ENCODE measurements at regions not wholly inside any gene's neighbourhood (a gene's known extent, or its start where the extent isn't known, plus 50 kb on each side); places are given as distances from the start of the nearest gene placed in this dataset.

GRCh38 chr2:138974651-138975050 lies 194.5 kb upstream of the NXPH2 start:
- no peaks in the 10 kb centered on the region for H3K27me3 ChIP-seq (ENCODE audit: insufficient read depth, low read length, poor library complexity)
- DNase-seq = no peak
- TF ChIP-seq EZH2 (IDR thresholded peaks at IDR 0.05; ENCODE audit: borderline replicate concordance, low read depth, low read length, severe bottlenecking) = no peak
- no peak for TF ChIP-seq CTCF (IDR thresholded peaks at IDR 0.05; ENCODE audit: borderline replicate concordance, extremely low read depth, low read length, poor library complexity, severe bottlenecking)
- H3K9ac ChIP-seq (ENCODE audit: low read depth, low read length) = no peak overlapping the region
- H3K27ac ChIP-seq (ENCODE audit: low read length) = no peak overlapping the region
- H3K4me1 ChIP-seq (ENCODE audit: insufficient read depth, low read length) = no peaks in the 10 kb centered on the region
- no peaks in the 10 kb centered on the region for H4K20me1 ChIP-seq (ENCODE audit: insufficient read depth, low read length)
- H3K9me3 ChIP-seq (ENCODE audit: insufficient read depth, low read length, severe bottlenecking) = no peaks in the 10 kb centered on the region
- no peaks in the 10 kb centered on the region for H3K36me3 ChIP-seq (ENCODE audit: insufficient read depth, low read length)
- H2AFZ ChIP-seq (ENCODE audit: low read depth, low read length) = no peak overlapping the region
- no peak overlapping the region for H3K4me3 ChIP-seq (ENCODE audit: low read depth in 1 of 2, low read length in 2 of 2)
- ATAC-seq (ENCODE audit: insufficient read depth, low read depth) = no peak
- H3K79me2 ChIP-seq (ENCODE audit: insufficient read depth, low read length) = no peaks in the 10 kb centered on the region
- no peak overlapping the region for H3K4me2 ChIP-seq (ENCODE audit: insufficient read depth, low read length)

- DNase-seq (no peak), ATAC-seq (ENCODE audit: insufficient read depth, low read depth) (no peak)
- no peaks in the 10 kb centered on the region for H3K4me1 ChIP-seq (ENCODE audit: insufficient read depth, low read length)
- no peak overlapping the region for H3K4me3 ChIP-seq (ENCODE audit: low read depth in 1 of 2, low read length in 2 of 2)
- H3K36me3 ChIP-seq (ENCODE audit: insufficient read depth, low read length) = no peaks in the 10 kb centered on the region
- H3K27me3 ChIP-seq (ENCODE audit: insufficient read depth, low read length, poor library complexity) = no peaks in the 10 kb centered on the region
- H2AFZ ChIP-seq (ENCODE audit: low read depth, low read length) = no peak overlapping the region
- no peaks in the 10 kb centered on the region for H4K20me1 ChIP-seq (ENCODE audit: insufficient read depth, low read length)
- no peaks in the 10 kb centered on the region for H3K79me2 ChIP-seq (ENCODE audit: insufficient read depth, low read length)
- no peak overlapping the region for H3K9ac ChIP-seq (ENCODE audit: low read depth, low read length)
- TF ChIP-seq CTCF (IDR thresholded peaks at IDR 0.05; ENCODE audit: borderline replicate concordance, extremely low read depth, low read length, poor library complexity, severe bottlenecking) = no peak
- no peak for TF ChIP-seq EZH2 (IDR thresholded peaks at IDR 0.05; ENCODE audit: borderline replicate concordance, low read depth, low read length, severe bottlenecking)
- H3K27ac ChIP-seq (ENCODE audit: low read length) = no peak overlapping the region
- no peak overlapping the region for H3K4me2 ChIP-seq (ENCODE audit: insufficient read depth, low read length)
- H3K9me3 ChIP-seq (ENCODE audit: insufficient read depth, low read length, severe bottlenecking) = no peaks in the 10 kb centered on the region
Observed at GRCh38 chr2:138964418-138964817, 184.2 kb upstream of the NXPH2 start.

- H3K79me2 ChIP-seq (ENCODE audit: insufficient read depth, low read length) = no peaks in the 10 kb centered on the region
- no peaks in the 10 kb centered on the region for H3K4me1 ChIP-seq (ENCODE audit: insufficient read depth, low read length)
- H3K36me3 ChIP-seq (ENCODE audit: insufficient read depth, low read length) = no peaks in the 10 kb centered on the region
- H3K4me3 ChIP-seq (ENCODE audit: low read depth in 1 of 2, low read length in 2 of 2) = no peak overlapping the region
- no peak overlapping the region for H3K27ac ChIP-seq (ENCODE audit: low read length)
- no peak for ATAC-seq (ENCODE audit: insufficient read depth, low read depth)
- no peaks in the 10 kb centered on the region for H3K9me3 ChIP-seq (ENCODE audit: insufficient read depth, low read length, severe bottlenecking)
- H3K27me3 ChIP-seq (ENCODE audit: insufficient read depth, low read length, poor library complexity) = no peaks in the 10 kb centered on the region
- no peak overlapping the region for H3K9ac ChIP-seq (ENCODE audit: low read depth, low read length)
- TF ChIP-seq EZH2 (IDR thresholded peaks at IDR 0.05; ENCODE audit: borderline replicate concordance, low read depth, low read length, severe bottlenecking) (no peak), CTCF (IDR thresholded peaks at IDR 0.05; ENCODE audit: borderline replicate concordance, extremely low read depth, low read length, poor library complexity, severe bottlenecking) (no peak)
- H3K4me2 ChIP-seq (ENCODE audit: insufficient read depth, low read length) = no peak overlapping the region
- no peak overlapping the region for H2AFZ ChIP-seq (ENCODE audit: low read depth, low read length)
- no peaks in the 10 kb centered on the region for H4K20me1 ChIP-seq (ENCODE audit: insufficient read depth, low read length)
- no peak for DNase-seq
Observed at GRCh38 chr2:138962686-138963085, 182.5 kb upstream of the NXPH2 start.

- ATAC-seq (ENCODE audit: insufficient read depth, low read depth) = no peak
- no peaks in the 10 kb centered on the region for H4K20me1 ChIP-seq (ENCODE audit: insufficient read depth, low read length)
Observed at GRCh38 chr2:138960191-138960590, 180.0 kb upstream of the NXPH2 start.

More at GRCh38 chr2:138960191-138960590, 180.0 kb upstream of the NXPH2 start:
- Histone ChIP-seq H3K27ac (ENCODE audit: low read length) (no peak overlapping the region), H3K4me3 (ENCODE audit: low read depth in 1 of 2, low read length in 2 of 2) (no peak overlapping the region), H3K9ac (ENCODE audit: low read depth, low read length) (no peak overlapping the region), H3K4me2 (ENCODE audit: insufficient read depth, low read length) (no peak overlapping the region), H3K4me1 (ENCODE audit: insufficient read depth, low read length) (no peaks in the 10 kb centered on the region), H2AFZ (ENCODE audit: low read depth, low read length) (no peak overlapping the region), H3K27me3 (ENCODE audit: insufficient read depth, low read length, poor library complexity) (no peaks in the 10 kb centered on the region), H3K79me2 (ENCODE audit: insufficient read depth, low read length) (no peaks in the 10 kb centered on the region), H3K9me3 (ENCODE audit: insufficient read depth, low read length, severe bottlenecking) (no peaks in the 10 kb centered on the region), H3K36me3 (ENCODE audit: insufficient read depth, low read length) (no peaks in the 10 kb centered on the region)
- TF ChIP-seq CTCF (IDR thresholded peaks at IDR 0.05; ENCODE audit: borderline replicate concordance, extremely low read depth, low read length, poor library complexity, severe bottlenecking) = no peak
- no peak for DNase-seq

Measured in DND-41 (cell line).